ENCODE measurements at regions not wholly inside any gene's neighbourhood (a gene's known extent, or its start where the extent isn't known, plus 50 kb on each side); places are given as distances from the start of the nearest gene placed in this dataset.
"Not testable (repeated sequence)": the region's sequence is repeated elsewhere in the genome, so short reads cannot be mapped to it uniquely, and the experiment has no call there.

DNA sequence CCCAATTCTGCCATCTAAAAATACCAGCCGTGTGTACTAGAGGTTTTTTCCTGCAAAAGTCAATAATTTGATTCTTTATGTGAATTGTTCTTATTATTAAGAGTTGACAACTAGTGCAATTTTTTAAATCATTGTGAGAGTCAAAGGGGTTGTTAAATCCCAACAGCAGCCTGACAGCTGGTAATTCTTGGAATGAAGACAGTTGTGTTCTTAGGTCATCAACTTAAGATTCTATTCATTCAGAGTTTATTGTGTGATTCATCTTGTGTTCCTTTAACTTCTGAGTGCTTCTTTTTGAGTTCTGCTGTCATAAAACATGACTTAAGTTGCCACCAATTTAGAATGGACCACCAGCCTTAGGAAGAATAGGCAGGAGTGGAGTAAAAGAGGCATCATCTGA is 329.0 kb downstream of the NAF1 start:
- no peaks in the 10 kb centered on the region for H3K4me1 Mint-ChIP-seq
- H3K27ac Mint-ChIP-seq: no peak overlapping the region
- no peak for DNase-seq

GRCh38 chr4:162837241-162837640 is 329.4 kb downstream of the NAF1 start:
- H3K27ac Mint-ChIP-seq: no peak overlapping the region
- ATAC-seq (no peak), DNase-seq (no peak)
- no peak overlapping the region for H3K4me3 Mint-ChIP-seq
- H3K4me1 Mint-ChIP-seq: no peaks in the 10 kb centered on the region
- H3K27me3 Mint-ChIP-seq: no peaks in the 10 kb centered on the region
- H3K9me3 Mint-ChIP-seq: peaks cover 0 to 3% of the 10 kb centered on the region in 2 donors

More for the DNA sequence above, 329.0 kb downstream of the NAF1 start:
- H3K4me3 Mint-ChIP-seq: no peak overlapping the region
- no peak for ATAC-seq
- no peaks in the 10 kb centered on the region for H3K27me3 Mint-ChIP-seq
- peaks cover 0 to 3% of the 10 kb centered on the region in 2 donors for H3K9me3 Mint-ChIP-seq

- H3K4me3 Mint-ChIP-seq: no peak overlapping the region
- no peak for ATAC-seq
- no peak for DNase-seq
- no peaks in the 10 kb centered on the region for H3K27me3 Mint-ChIP-seq
- H3K4me1 Mint-ChIP-seq: no peaks in the 10 kb centered on the region
- H3K27ac Mint-ChIP-seq: no peak overlapping the region
- peaks cover 0 to 3% of the 10 kb centered on the region in 2 donors for H3K9me3 Mint-ChIP-seq
These were observed 329.9 kb downstream of the NAF1 start for GRCh38 chr4:162836773-162837172.

GRCh38 chr4:162836258-162836657 is 330.4 kb downstream of the NAF1 start:
- not testable (repeated sequence) for DNase-seq, H3K4me1 Mint-ChIP-seq, H3K27ac Mint-ChIP-seq, H3K4me3 Mint-ChIP-seq, H3K27me3 Mint-ChIP-seq, ATAC-seq, H3K9me3 Mint-ChIP-seq

GRCh38 chr4:162830899-162831298 is 335.8 kb downstream of the NAF1 start:
- no peak for ATAC-seq
- no peaks in the 10 kb centered on the region for H3K27me3 Mint-ChIP-seq
- H3K9me3 Mint-ChIP-seq: peaks cover 0 to 8% of the 10 kb centered on the region in 2 donors
- H3K4me3 Mint-ChIP-seq: no peak overlapping the region
- H3K4me1 Mint-ChIP-seq: no peaks in the 10 kb centered on the region
- no peak overlapping the region for H3K27ac Mint-ChIP-seq
- DNase-seq: no peak

- peaks cover 17 to 28% of the 10 kb centered on the region in 2 donors for H3K9me3 Mint-ChIP-seq
- ATAC-seq, DNase-seq, H3K27me3 Mint-ChIP-seq, H3K4me3 Mint-ChIP-seq, H3K27ac Mint-ChIP-seq, H3K4me1 Mint-ChIP-seq: not testable (repeated sequence)
These were observed 349.3 kb downstream of the NAF1 start for GRCh38 chr4:162817374-162817773.

DNA sequence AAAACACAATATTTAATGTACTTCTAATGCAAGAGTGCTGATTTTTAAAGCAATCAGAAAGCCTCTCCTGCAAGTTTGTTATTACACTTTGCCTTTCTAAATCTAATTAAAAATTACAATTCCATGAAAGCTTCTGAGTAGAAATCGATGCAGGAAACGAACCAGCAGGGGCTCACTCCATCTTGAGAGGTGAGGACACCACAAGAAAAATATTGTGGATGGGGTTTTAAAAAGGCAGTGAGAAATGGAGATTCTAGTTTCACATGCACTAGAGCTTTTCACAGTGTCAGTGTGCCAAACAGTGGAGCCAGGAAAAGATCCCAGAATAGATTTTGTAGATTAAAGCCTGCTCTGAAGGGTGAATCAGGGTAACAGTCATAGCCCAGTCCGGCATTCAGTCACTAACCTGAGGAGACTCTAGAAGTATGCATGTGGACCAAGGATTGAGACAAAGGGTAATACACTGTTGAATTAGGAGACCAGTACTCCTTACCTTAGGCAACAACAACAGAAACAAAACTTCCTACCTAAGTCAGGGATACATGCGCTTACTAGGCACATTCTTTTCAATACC is 362.3 kb downstream of the NAF1 start:
- ATAC-seq: no peak
- DNase-seq: no peak
- peaks cover 5 to 16% of the 10 kb centered on the region in 2 donors for H3K9me3 Mint-ChIP-seq
- H3K4me1 Mint-ChIP-seq: no peaks in the 10 kb centered on the region
- H3K4me3 Mint-ChIP-seq: no peak overlapping the region
- H3K27ac Mint-ChIP-seq: no peak overlapping the region
- no peaks in the 10 kb centered on the region for H3K27me3 Mint-ChIP-seq

GRCh38 chr4:162803378-162803777 is 363.3 kb downstream of the NAF1 start:
- Mint-ChIP-seq H3K4me1 (no peaks in the 10 kb centered on the region), H3K27ac (no peak overlapping the region), H3K9me3 (peaks cover 10 to 16% of the 10 kb centered on the region in 2 donors)

DNA sequence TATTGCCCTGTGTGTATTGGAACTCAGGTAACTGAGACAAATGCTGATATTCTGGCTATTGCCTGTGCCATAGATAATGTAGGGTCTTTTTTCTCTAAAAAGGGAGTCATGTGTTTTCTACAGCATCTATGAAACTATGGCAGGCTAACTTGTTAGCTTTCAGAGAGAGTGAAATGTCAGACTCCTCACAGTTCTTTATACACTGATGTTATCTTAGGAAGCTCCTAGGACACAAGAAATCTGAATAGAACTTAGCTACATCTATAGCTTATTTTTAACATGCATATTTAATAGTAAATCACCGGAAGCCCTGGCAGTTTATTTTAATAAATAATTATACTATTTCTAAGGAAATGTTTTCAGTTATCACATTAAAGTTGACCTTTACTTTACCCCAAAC is 369.6 kb downstream of the NAF1 start:
- Mint-ChIP-seq H3K27me3 (no peaks in the 10 kb centered on the region), H3K4me1 (no peaks in the 10 kb centered on the region), H3K4me3 (no peak overlapping the region), H3K27ac (no peak overlapping the region), H3K9me3 (peaks cover 10 to 16% of the 10 kb centered on the region in 2 donors)
- ATAC-seq (no peak), DNase-seq (no peak)

More at GRCh38 chr4:162803378-162803777, 363.3 kb downstream of the NAF1 start:
- Mint-ChIP-seq H3K4me3 (no peak overlapping the region), H3K27me3 (no peaks in the 10 kb centered on the region)
- no peak for ATAC-seq
- DNase-seq: no peak

- H3K27me3 Mint-ChIP-seq: no peaks in the 10 kb centered on the region
- H3K4me3 Mint-ChIP-seq: no peak overlapping the region
- H3K9me3 Mint-ChIP-seq: no peaks in the 10 kb centered on the region
- DNase-seq: no peak
- no peak overlapping the region for H3K27ac Mint-ChIP-seq
- no peak for ATAC-seq
- H3K4me1 Mint-ChIP-seq: no peaks in the 10 kb centered on the region
These were observed 373.1 kb downstream of the NAF1 start for GRCh38 chr4:162793571-162793970.

DNA sequence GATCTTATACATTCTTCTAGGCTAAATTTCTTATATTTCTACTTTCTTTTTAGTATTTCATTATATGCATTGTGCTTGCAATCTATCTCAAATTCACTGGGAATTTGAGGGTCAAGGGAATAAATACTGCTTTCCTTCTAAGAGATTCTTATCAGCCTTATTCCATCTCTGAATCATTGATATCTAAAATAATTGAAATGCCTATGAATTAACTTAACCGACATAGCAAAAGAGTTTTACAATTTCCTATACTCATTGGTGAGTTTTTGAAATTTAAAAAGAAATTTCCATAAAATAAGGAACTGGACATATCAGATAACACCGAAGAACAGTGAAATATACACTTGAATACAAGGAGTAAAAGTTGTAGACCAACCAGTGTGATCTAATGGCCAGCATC is 373.7 kb downstream of the NAF1 start:
- Mint-ChIP-seq H3K4me1 (no peaks in the 10 kb centered on the region), H3K9me3 (no peaks in the 10 kb centered on the region), H3K27me3 (no peaks in the 10 kb centered on the region), H3K4me3 (no peak overlapping the region), H3K27ac (no peak overlapping the region)
- DNase-seq (no peak), ATAC-seq (no peak)

GRCh38 chr4:162791226-162791625 is 375.5 kb downstream of the NAF1 start:
- ATAC-seq (no peak), DNase-seq (no peak)
- H3K4me1 Mint-ChIP-seq: no peaks in the 10 kb centered on the region
- no peaks in the 10 kb centered on the region for H3K27me3 Mint-ChIP-seq
- H3K27ac Mint-ChIP-seq: no peak overlapping the region
- H3K4me3 Mint-ChIP-seq: no peak overlapping the region
- H3K9me3 Mint-ChIP-seq: peaks cover 0 to 4% of the 10 kb centered on the region in 2 donors

GRCh38 chr4:162787120-162787519 is 379.6 kb downstream of the NAF1 start:
- H3K4me3 Mint-ChIP-seq: no peak overlapping the region
- no peaks in the 10 kb centered on the region for H3K27me3 Mint-ChIP-seq
- no peak overlapping the region for H3K27ac Mint-ChIP-seq
- H3K9me3 Mint-ChIP-seq: peaks cover 0 to 4% of the 10 kb centered on the region in 2 donors
- DNase-seq: no peak
- H3K4me1 Mint-ChIP-seq: no peaks in the 10 kb centered on the region
- no peak for ATAC-seq

DNA sequence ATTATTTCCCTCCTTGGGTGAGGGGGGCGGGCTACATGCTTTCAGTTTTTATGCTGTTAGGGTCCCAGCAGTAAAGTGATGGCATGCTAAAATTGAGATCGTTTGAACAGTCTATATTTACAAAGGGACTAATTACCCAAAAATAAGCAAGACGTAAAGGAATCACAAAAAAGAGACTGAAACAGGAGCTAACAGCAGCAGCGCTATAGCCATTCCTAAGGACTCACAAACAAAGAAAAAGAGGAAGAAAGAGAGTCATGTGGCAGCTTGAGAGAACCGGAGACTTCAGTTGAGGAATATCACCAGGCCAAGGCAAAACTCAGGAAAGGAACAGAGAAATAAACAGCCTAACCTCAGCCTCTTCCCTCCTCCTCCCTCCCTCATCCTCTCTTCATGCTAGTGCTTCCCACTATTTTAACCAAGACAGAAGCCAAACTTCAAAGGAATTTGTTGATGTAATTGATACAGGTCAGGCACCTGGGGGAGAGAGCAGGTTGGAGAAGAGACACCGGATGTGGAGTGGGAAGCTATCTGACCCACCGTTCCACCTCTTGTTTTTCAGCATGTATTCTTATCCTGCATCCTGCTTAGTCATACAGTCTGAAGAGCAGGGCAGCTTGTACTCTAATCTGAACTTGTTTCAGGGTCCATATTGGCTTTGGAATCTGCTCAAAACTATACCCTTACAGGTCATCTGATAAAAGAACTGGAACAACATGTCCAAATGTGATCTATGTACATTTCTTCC is 383.7 kb downstream of the NAF1 start:
- ATAC-seq (no peak), DNase-seq (no peak)
- H3K9me3 Mint-ChIP-seq: peaks cover 0 to 4% of the 10 kb centered on the region in 2 donors
- H3K4me1 Mint-ChIP-seq: no peaks in the 10 kb centered on the region
- H3K4me3 Mint-ChIP-seq: no peak overlapping the region
- H3K27ac Mint-ChIP-seq: peak overlapping the region in 1 of 2 donors; percentile 62
- no peaks in the 10 kb centered on the region for H3K27me3 Mint-ChIP-seq

DNA sequence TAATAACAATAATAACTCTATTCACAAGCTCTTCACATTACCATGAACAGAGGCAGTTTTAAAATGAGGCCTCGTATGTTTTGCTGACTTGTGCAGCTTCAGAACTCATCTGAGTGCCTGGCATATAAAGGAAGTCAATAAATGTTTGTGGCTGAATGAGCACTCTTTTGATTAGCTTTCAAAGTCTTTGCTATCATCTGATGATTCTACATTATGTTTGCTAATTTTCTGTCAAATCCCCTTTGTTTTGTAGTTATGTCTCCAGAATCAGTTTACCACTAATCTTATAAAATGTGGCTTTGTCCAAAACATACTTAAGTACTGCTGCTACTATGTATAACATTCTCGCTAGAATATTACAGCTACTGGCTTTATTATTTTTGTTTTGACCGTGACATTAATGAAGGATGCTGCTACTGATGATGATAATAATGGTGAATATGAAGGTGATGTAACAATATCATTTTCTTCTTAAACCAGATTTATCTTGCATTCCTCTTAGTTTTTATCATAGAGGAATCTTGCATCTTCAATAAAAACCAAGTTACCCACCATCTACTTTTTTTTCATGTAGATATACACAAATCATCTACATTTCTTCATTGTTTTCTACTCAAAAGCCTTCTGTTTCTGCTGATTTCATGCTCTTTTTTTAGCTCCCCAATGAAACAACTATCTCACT is 384.5 kb downstream of the NAF1 start:
- no peak overlapping the region for H3K4me3 Mint-ChIP-seq
- ATAC-seq (no peak), DNase-seq (no peak)
- H3K27ac Mint-ChIP-seq: no peak overlapping the region
- H3K27me3 Mint-ChIP-seq: no peaks in the 10 kb centered on the region
- H3K4me1 Mint-ChIP-seq: no peaks in the 10 kb centered on the region
- H3K9me3 Mint-ChIP-seq: peaks cover 0 to 4% of the 10 kb centered on the region in 2 donors

Measured in stimulated activated naive CD8-positive, alpha-beta T cell treated with anti-CD3 and anti-CD28 coated beads, Interleukin-15, amount 100 ng/mL, for 72 hours (primary cell).